ELF-1 (cell line): ENCODE measurements at regions not wholly inside any gene's neighbourhood (a gene's known extent, or its start where the extent isn't known, plus 50 kb on each side); places are given as distances from the start of the nearest gene placed in this dataset.
"Not testable (repeated sequence)": the region's sequence is repeated elsewhere in the genome, so short reads cannot be mapped to it uniquely, and the experiment has no call there.

Experiments
- DNase-seq: peaks from one replicate; pipeline ENCODE4 v3.0.0-alpha.2; 2016; ENCODE audit warnings: low read depth, low spot score

DNA sequence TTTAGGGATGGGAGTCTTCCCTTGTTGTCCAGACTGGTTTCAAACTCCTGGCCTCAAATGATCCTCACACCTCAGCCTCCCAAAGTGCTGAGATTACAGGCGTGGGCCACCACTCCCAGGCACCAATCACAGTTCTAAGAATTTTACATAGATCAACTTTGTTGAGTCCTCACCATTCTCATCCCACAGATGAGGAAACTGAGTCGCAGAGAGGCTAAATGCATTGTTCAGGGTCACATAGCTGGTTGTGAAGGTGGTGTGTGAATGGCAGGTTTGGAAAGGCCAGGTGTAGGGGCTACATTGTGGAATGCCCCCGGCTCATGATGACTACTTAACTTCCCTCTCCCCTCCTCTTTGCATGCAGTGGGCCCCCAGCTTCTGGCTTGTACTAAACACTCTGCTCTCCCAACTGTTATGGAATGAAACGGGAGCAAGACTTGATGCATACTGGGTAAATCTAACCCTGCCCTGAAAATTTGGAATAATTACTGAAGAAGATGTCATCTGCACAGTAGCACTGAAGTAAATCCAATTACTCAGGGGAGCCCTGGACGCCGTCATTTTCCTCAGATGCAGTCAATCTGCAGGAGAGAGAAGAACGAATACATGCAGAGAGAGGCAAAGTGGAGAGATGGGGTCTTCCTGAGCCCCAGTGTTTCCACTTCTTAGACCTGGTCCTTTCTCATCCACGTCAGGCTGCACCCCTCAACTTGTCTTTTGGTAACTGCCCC is 102.3 kb upstream of the ZNF217 start:
- DNase-seq: no peak

DNA sequence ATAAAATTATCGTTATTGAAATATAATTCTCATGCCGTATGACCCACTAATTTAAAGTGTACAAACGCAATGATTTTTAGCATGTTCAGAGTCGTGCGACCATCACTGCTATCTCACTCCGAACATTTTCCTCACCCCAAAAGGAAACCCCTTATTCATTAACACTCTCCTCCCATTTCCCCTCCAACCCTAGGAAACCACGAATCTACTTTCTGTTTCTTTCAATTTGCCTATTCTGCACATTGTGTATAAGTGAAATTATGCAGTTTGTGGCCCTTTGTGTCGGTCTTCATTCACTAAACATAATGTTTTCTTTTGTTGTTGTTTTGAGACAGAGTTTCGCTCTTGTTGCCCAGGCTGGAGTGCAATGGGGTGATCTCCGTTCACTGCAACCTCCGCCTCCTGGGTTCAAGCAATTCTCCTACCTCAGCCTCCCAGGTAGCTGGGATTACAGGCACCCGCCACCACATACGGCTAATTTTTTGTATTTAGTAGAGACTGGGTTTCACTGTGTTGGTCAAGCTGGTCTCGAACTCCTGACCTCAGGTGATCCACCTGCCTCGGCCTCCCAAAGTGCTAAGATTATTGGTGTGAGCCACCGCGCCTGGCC is 99.7 kb upstream of the ZNF217 start:
- no peak for DNase-seq

DNA sequence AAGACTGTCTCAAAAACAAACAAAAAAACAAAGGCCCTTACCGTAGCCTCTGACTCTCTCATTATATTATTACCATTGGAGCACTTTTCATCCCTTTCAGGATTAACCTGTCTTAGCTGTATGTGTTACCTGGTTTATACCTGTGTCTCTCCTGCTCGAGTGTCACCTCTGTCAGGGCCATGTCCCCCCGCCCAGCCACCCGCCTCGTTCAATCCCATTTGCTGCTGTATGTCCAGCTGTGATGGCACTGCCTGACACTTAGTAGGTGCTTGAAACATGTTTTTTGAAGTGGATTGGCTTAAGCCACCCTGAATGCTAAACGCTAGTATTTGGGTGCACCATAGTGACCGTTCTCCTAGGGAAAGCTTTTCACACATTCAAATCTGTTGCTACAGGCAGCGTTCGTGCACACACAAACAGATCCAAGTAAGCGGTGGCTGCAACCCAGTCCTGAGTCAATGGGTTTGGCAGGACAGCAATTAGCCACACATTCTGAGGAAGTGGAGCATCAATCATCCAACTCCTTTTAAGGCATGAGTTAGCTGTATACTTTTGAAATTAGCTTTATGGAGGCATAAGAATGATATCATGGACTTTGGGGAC is 98.9 kb upstream of the ZNF217 start:
- no peak for DNase-seq

DNA sequence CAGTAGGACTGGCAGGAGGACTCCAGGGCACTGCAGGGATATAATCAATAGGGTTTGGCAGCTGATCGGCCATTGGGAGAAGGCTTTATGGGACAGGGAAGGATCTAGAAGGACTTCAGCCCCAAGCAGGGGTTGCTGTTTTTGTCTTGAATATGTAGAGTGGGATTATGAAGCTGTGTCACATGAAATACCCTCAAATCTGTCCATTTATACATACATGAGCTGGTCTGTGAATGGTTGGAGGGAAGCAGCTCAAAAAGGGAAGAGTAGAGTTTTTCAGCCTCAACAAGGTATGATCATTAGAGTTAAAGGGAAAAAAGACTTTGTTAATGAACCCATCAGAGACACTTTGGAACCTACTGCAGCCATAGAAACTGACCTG is 98.2 kb upstream of the ZNF217 start:
- no peak for DNase-seq

DNA sequence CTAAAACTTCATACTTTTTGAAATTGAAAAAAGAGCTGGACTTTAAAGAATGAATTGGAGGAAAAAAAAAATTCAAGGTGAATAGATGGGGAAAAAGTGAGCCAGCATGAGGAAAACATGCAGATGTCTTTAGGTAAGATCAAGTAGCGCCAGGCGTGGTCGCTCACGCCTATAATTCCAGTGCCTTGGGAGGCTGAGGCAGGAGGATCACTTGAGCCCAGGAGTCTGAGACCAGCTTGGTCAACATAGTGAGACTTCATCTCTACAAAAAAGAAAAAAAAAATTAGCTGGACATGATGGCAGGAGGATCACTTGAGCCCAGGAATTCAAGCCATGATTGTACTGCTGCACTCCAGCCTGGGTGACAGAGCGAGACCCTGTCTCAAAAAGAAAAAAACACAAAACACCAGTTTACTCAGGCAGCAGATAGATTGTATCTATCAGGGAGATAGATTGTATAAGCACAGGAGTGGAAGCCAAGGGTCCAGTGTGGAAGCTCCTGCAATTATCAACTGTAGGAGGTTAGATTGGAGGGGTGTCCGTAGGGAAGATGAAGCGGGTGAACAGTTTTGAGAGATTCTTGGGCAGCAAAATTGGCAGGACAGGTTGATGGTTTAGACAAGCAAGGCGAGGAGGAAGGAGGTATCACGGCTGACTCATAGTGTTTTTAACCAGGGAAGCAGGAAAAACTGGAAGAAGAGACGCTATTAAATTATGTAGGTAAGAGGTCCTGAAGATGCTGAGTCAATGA is 97.6 kb upstream of the ZNF217 start:
- no peak for DNase-seq

DNA sequence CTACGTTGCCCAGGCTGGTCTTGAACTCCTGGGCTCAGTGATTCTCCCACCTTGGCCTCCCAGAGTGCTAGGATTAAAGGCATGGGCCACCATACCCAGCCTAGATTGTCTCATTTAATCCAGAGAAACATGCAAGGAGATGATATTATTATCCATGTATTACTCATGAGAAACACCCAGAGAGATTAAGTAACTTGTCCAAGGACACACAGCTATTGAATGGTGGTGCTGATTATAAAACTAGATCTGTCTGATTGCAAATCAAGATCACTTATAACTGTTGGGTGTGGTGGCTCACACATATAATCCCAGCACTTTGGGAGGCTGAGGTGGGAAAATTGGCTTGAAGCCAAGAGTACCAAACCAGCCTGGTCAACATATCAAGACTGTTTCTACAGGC is 94.4 kb upstream of the ZNF217 start:
- no peak for DNase-seq

DNA sequence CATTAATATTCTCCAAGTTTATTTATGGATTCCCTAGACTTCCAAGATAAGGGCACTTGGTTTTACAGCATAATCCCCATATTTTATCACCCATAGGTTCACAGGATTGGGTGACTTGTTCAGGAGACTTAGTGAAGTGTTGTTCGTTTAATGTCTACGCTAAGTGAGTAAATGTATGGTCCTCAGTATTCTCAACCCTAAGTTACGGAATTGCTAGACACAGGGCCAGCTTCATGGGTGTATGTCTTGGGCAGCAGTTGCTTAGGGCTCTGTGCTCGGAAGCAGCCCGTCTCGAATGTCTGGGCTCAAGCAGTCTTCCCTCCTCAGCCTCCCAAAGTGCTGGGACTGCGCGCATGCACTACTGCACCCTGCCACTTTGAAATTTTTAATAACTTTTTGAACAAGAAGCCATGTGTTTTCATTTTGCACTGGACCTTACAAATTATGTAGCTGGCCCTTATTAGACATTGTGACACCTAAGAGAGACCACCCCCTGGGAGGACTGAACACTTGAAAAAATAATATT is 91.5 kb upstream of the ZNF217 start:
- no peak for DNase-seq

DNA sequence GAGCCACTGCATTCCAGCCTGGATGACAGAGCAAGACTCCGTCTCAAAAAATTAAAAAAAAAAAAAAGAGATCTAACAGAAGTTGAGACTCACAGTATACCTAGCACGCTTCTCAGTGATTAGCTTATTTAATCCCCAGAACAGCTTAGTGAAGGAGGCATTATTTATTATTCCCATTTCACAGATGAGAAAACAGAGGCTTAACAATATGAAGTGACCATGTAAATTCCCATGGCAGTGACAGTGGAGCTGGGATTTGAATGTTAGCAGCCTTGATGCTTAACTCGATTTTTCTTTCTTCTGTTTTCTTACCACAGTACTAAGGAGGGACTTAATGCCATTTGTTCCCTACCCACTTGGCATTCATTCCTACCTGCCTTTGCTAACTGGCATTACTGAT is 89.9 kb upstream of the ZNF217 start:
- no peak for DNase-seq

DNA sequence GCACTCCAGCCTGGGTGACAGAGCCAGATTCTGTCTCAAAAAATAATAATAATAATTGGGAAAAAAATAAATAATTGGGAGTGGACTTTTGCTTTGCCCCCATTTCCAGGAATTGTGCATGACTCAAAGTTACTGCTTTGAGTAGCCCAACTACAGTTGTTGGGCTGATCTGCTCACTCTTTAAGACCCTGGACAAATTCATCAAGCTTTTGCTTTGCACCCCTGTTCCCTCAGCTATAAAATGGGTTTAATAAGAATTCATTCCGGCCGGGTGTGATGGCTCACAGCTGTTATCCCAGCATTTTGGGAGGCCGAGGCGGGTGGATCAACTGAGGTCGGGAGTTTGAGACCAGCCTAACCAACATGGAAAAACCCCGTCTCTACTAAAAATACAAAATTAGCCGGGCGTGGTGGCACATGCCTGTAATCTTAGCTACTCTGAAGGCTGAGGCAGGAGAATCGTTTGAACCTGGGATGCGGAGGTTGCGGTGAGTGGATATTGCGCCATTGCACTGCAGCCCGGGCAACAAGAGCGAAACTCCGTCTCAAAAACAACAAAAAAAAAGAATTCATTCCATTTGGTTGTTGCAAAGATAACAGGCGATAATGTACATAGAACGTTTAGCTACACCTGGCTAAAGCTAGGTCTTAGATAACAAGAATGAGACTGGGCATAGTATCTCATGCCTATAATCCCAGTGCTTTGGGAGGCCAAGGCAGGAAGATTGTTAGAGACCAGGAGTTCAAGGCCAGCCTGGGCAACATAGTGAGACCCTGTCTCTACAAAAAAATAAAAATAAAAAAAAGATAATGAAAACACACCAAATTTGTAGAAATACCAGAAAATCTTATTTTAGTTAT is 87.9 kb upstream of the ZNF217 start:
- DNase-seq: no peak

DNA sequence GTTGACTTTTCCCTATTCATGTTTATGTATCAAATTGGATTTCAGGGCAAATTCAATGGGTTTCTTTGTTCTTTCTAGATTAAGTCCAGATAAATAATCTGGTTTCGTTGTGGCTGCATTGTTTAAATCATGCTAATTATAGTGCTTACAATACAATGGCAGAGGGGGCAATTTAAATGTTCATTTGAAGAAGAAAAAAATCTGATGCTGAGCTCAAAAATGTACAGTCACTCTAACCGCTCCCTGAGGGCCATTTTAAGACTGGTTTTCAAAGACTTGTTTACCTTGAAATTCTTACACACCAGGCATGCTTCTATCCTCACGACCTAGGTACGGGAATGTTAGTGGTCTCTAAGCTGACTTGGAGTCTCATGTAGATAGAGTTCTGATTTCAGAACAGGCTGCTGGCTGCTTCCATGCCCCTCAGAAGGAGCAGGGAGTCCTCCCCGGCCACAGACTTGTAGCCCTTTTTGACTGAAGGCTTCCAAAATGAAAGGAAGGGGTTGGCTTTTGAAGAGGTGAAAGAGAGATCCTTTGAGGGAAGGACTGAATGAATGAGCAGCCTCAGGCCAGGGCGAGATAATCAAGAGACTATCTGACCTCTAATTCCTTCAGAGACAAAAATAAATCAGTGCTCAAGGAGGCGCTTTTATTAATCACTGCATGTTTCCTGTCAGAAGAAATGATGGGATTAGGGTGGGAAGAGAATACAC is 86.1 kb upstream of the ZNF217 start:
- DNase-seq: peak; percentile 74

DNA sequence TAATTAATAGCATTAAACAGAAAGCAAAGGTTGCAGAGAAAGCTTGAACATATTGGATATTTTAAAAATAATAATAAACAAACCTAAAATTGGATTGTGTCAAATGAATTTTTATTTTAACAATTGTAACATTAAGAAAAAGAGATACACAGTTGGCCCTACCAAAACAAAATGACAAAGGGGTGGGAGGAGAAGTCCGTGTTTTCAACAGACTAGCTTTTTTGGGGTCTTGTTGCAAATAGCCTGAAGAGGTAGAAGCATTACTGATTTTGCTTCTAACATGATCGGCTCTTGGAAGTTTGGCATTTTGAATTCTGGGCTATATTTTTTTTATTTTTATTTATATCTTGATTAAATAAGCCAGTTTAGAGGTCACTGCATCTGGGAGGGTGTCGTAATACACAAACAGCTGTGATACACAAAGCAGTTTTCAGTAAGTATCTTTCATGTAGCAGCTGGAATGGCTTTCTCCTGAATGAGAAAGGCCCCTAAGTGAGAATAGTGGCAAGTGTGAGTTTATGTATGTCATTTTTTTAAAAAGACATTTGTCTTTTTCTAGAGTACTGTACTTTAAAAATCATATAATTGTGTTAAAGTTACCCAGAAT is 85.5 kb upstream of the ZNF217 start:
- DNase-seq: no peak

DNA sequence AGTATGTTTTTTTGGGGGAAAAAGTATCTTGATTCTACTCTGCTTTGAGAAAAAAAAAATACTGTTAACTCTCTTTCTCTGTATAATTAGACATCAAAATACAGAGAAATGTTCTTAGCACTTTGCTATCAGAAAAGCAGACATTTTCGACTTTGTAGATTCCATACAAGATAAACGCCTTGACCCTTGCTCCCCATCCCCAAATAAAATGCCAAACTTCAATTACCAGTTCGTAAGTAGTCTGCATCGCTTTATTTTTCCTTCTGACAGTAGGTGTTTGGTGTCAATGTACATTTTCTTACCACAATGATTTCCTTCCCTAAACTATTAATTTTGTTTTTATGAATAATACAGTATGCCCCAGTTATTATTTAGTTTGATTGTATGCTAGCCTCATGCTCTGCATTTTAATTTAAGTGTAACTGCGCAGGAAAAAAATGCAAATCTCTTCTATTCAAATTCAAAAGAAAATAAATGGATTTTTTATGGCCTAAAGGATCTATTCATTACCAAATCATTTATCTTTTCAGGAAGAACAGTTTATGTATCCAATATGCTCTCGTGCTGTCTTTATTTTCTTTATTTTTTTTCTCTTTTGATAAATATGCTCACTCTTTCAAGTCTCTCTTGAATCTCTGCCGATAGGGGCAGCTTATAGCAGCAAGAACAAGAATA is 84.8 kb upstream of the ZNF217 start:
- DNase-seq: no peak

DNA sequence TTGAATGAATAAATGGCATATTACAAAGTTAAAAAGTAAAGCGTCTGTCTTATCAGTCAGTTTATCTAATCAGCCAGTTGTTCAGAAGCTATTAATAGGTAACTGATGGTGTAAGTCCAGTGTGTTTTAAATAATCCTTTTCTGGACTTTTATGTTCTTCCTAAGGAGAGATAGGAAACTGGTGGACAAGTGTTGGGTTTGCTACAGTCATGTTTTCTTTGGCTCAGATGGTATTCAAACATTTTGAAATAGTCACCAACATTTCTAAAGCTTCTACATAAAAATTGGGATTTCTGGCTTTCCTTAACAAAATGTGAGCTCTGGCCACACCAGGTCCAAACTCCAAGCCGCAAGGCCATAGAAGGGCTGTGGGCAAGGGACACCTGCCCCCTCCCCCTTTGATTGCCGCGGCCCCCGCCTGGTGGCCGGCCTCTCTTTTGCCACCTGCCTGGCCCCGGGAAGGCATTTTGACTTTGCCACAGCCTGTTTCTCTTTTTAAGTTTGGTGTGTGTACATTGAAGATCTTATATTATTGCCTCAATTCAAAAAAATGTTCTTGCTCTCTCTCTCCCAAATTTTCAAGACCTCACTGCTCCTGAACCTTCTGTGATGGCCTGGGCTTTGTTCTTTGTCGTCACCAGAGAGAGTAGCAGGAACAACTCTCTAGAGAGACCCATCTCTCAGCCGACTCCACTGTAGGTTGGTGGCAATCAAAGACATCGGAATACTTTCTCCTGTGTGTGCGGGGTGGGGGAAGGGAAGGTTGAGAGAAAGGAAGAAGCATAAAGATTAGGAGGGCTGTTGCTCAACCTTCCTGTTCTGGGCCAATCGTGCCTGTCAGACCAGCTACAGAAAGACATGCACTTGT is 84.0 kb upstream of the ZNF217 start:
- DNase-seq: peak; percentile 84

DNA sequence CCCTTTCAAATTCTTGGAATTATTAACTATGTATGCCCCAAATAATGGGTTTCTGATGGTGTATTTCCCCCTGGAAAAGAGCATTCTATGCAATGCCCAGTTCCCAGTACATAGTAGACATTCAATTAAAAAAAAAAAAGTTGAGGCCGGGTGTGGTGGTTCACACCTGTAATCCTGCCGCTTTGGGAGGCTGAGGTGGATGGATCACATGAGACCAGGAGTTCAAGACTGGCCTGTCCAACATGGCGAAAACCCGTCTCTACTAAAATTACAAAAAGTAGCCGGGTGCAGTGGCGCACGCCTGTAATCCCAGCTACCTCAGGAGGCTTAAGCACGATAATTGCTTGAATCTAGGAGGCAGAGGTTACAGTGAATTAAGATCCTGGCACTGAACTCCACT is 83.3 kb upstream of the ZNF217 start:
- no peak for DNase-seq

DNA sequence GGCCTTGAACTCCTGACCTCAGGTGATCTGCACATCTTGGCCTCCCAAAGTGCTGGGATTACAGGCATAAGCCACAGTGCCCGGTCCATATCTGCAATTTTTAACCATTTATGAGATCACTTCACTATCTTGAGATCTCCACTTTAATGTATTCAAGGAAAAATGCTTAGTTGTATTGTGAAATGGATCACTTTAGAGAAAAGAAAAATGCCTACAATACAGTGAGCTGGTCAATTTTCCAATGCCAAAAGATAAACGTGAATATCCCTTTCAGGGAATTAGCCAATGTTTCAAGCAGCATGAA is 82.8 kb upstream of the ZNF217 start:
- DNase-seq: no peak

DNA sequence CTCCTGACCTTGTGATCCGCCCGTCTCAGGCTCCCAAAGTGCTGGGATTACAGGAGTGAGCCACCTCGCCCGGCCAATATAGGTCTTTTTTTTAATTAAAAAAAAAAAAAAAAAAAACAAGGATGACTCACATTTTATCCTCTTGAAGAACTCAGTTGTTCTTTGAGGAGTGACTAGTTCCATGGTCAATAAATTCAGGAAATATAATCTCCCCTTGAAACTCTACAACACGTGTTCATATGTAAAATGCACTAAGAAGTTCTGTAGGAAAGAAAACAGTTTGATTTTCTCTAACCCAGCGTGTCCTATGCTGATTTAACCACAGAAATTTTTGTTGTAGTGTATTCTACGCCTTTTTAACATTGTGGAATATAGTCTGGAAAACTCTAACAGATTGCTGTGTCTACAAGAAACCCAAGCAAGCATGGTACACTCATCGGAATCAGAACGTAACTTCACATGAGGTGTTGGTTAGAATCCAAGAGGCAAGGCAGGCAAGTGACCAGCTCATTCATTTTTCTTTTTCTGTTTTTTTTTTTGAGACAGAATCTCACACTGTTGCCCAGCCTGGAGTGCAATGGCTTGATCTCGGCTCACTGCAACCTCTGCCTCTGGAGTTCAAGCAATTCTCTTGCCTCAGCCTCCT is 79.0 kb upstream of the ZNF217 start:
- no peak for DNase-seq

DNA sequence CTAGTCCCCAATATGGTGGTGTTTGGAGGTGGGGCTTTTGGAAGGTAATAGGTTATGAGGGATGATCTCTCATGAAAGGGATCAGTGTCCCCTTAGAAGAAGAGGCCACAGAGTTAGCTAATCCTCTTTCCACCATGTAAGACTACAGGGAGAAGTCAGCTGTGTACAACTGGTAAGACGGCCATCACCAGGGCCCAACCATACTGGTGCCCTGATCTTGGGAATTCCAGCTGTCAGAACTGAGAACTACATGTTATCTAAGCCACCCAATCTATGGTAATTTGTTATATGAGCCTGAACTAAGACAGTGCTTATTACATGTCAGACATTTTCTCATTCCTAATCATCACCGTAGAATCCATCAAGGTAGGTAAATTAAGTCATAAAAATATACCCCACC is 77.7 kb upstream of the ZNF217 start:
- DNase-seq: no peak

DNA sequence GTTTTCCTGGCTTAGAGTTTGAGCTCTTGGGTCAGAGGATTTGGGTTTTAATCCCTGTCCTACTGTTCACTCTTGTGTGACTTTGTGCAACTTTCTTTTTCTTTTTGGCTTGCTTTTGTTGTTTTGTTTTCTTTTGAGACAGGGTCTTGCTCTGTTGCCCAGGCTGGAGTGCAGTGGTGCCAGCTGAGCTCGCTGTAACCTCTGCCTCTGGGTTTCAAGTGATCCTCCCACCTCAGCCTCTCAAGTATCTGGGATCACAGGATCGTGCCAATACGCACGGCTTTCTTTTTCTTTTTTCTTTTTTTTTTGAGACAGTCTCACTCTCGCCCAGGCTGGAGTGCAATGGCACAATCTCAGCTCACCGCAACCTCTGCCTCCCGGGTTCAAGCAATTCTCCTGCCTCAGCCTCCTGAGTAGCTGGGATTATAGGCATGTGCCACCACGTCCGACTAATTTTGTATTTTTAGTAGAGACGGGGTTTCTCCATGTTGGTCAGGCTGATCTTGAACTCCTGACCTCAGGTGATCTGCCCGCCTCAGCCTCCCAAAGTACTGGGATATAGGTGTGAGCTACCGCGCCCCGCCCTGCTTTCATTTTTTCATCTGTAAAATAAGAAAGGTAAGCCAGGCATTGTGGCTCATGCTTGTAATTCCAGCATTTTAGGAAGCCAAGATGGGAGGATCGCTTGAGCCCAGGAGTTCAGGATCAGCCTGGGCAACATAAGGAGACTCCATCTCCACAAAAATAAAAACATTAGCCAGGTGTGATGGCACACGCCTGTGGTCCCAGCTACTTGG is 76.1 kb upstream of the ZNF217 start:
- DNase-seq: not testable (repeated sequence)
